Neural cell (in vitro differentiated cells): ENCODE measurements at regions not wholly inside any gene's neighbourhood (a gene's known extent, or its start where the extent isn't known, plus 50 kb on each side); places are given as distances from the start of the nearest gene placed in this dataset.

Source experiments
- H2AFZ ChIP-seq: fragments of 200-600, 300-800 bp; sonication (generic), shearing (Covaris generic); 2 replicates; pipeline ENCODE4 v1.6.0; 2014; ENCODE audit warnings: low read depth, mild to moderate bottlenecking, antibody characterized with exemption, low read length, moderate library complexity
- H3F3A ChIP-seq: fragments of 200-600 bp; shearing (Covaris generic); 2 replicates; pipeline ENCODE4 v1.6.1; 2016; ENCODE audit warnings: mild to moderate bottlenecking, moderate library complexity, mixed read lengths, antibody characterized with exemption, low read length; ENCODE audit not compliant: insufficient read depth, poor library complexity, severe bottlenecking
- H3K27ac ChIP-seq: fragments of 200-600, 300-800 bp; sonication (generic), shearing (Covaris generic); 2 replicates; pipeline ENCODE4 v1.5.1; 2014; ENCODE audit warnings: mild to moderate bottlenecking, low read length, moderate library complexity
- H3K27me3 ChIP-seq: fragments of 300-800, 200-600 bp; sonication (generic), shearing (Covaris generic); 2 replicates; pipeline ENCODE4 v1.6.0; 2014; ENCODE audit warnings: mild to moderate bottlenecking, low read depth, low read length, moderate library complexity; ENCODE audit not compliant: insufficient read depth
- H3K36me3 ChIP-seq: fragments of 300-800, 200-600 bp; sonication (generic), shearing (Covaris generic); 2 replicates; pipeline ENCODE4 v1.5.1; 2014; ENCODE audit warnings: mild to moderate bottlenecking, antibody characterized with exemption, low read length, moderate library complexity; ENCODE audit not compliant: insufficient read depth
- H3K4me2 ChIP-seq: fragments of 300-800, 200-600 bp; sonication (generic), shearing (Covaris generic); 2 replicates; pipeline ENCODE4 v1.6.0; 2014; ENCODE audit warnings: mild to moderate bottlenecking, low read length
- H3K4me3 ChIP-seq: fragments of 300-800, 200-600 bp; sonication (generic), shearing (Covaris generic); 2 replicates; pipeline ENCODE4 v1.5.1; 2014; ENCODE audit warnings: mild to moderate bottlenecking, low read length, moderate library complexity
- H3K79me2 ChIP-seq: fragments of 200-600 bp; shearing (Covaris generic); replicated peaks from 2 replicates; pipeline ENCODE4 v1.6.0; 2014; ENCODE audit warnings: mild to moderate bottlenecking, low read length, moderate library complexity; ENCODE audit not compliant: insufficient read depth
- H3K9ac ChIP-seq: fragments of 300-800, 200-600 bp; sonication (generic), shearing (Covaris generic); 2 replicates; pipeline ENCODE4 v1.6.1; 2016; ENCODE audit warnings: mild to moderate bottlenecking, low read length, mixed read lengths
- H3K9me2 ChIP-seq: fragments of 200-600 bp; shearing (Covaris generic); 2 replicates; pipeline ENCODE4 v1.6.1; 2016; ENCODE audit warnings: mild to moderate bottlenecking, low read length, mixed read lengths; ENCODE audit not compliant: insufficient read depth
- H3K9me3 ChIP-seq: fragments of 200-600, 300-800 bp; sonication (generic), shearing (Covaris generic); 2 replicates; pipeline ENCODE4 v1.6.1; 2016; ENCODE audit warnings: mild to moderate bottlenecking, mixed run types, low read length, moderate library complexity, mixed read lengths
- H4K20me1 ChIP-seq: fragments of 200-600 bp; shearing (Covaris generic); 2 replicates; pipeline ENCODE4 v1.6.1; 2016; ENCODE audit warnings: mild to moderate bottlenecking, mixed run types; ENCODE audit not compliant: insufficient read depth
- CTCF ChIP-seq: fragments of 450-650 bp; IDR thresholded peaks from 2 replicates; pipeline ENCODE4 v1.5.1; 2014; ENCODE audit warnings: antibody characterized with exemption, mild to moderate bottlenecking, moderate library complexity; ENCODE audit not compliant: poor library complexity, severe bottlenecking
- EP300 ChIP-seq: fragments of 450-650 bp; conservative IDR thresholded peaks from 2 replicates; pipeline ENCODE4 v1.6.1; 2014; ENCODE audit warnings: antibody characterized with exemption, mild to moderate bottlenecking, moderate library complexity; ENCODE audit not compliant: poor library complexity, severe bottlenecking
- EZH2 ChIP-seq: fragments of 200-600, 300-800 bp; shearing (Covaris generic), sonication (generic); IDR thresholded peaks from 2 replicates; pipeline ENCODE4 v1.6.1; 2014; ENCODE audit warnings: antibody characterized with exemption, low read length, borderline replicate concordance, mild to moderate bottlenecking; ENCODE audit not compliant: insufficient read depth, poor library complexity, severe bottlenecking
- MXI1 ChIP-seq: fragments of 450-650 bp; conservative IDR thresholded peaks from 2 replicates; pipeline ENCODE4 v1.6.1; 2014; ENCODE audit warnings: antibody characterized with exemption, mild to moderate bottlenecking; ENCODE audit not compliant: poor library complexity, severe bottlenecking
- POLR2AphosphoS5 ChIP-seq: IDR thresholded peaks from 2 replicates; pipeline ENCODE4 v1.6.1; 2012
- RAD21 ChIP-seq: fragments of 450-650 bp; conservative IDR thresholded peaks from 2 replicates; pipeline ENCODE4 v1.6.1; 2014; ENCODE audit warnings: antibody characterized with exemption, mild to moderate bottlenecking, moderate library complexity
- REST ChIP-seq: IDR thresholded peaks from 2 replicates; pipeline ENCODE4 v1.6.1; 2012; ENCODE audit warnings: borderline replicate concordance
- SMC3 ChIP-seq: fragments of 450-650 bp; conservative IDR thresholded peaks from 2 replicates; pipeline ENCODE4 v1.6.1; 2014; ENCODE audit warnings: antibody characterized with exemption, mild to moderate bottlenecking, moderate library complexity; ENCODE audit not compliant: poor library complexity
- TAF1 ChIP-seq: IDR thresholded peaks from 2 replicates; pipeline ENCODE4 v1.6.1; 2012; ENCODE audit warnings: low read depth

GRCh38 chr20:47951521-47951971 lies 166.3 kb upstream of the SULF2 start:
- H3K4me2 ChIP-seq: no peak overlapping the region
- TF ChIP-seq SMC3 (no peak), CTCF (no peak)

GRCh38 chr20:47950913-47951283 lies 165.6 kb upstream of the SULF2 start:
- Histone ChIP-seq H2AFZ (no peak overlapping the region), H3K9ac (no peak overlapping the region), H4K20me1 (no peaks in the 10 kb centered on the region), H3K9me3 (no peaks in the 10 kb centered on the region), H3K4me3 (no peak overlapping the region), H3K4me2 (no peak overlapping the region), H3K9me2 (no peaks in the 10 kb centered on the region), H3K36me3 (no peaks in the 10 kb centered on the region), H3K79me2 (no peaks in the 10 kb centered on the region), H3F3A (no peaks in the 10 kb centered on the region), H3K27ac (no peak overlapping the region), H3K27me3 (no peaks in the 10 kb centered on the region)
- TF ChIP-seq EZH2: no peak
- TF ChIP-seq TAF1: no peak
- TF ChIP-seq POLR2AphosphoS5: no peak
- TF ChIP-seq SMC3: no peak
- no peak for TF ChIP-seq RAD21
- TF ChIP-seq CTCF: no peak
- no peak for TF ChIP-seq REST
- no peak for TF ChIP-seq MXI1
- no peak for TF ChIP-seq EP300

More at GRCh38 chr20:47951521-47951971, 166.3 kb upstream of the SULF2 start:
- no peak overlapping the region for H3K27ac ChIP-seq
- no peaks in the 10 kb centered on the region for H3K9me2 ChIP-seq
- no peaks in the 10 kb centered on the region for H4K20me1 ChIP-seq
- H3K79me2 ChIP-seq: no peaks in the 10 kb centered on the region
- no peaks in the 10 kb centered on the region for H3K9me3 ChIP-seq
- H3K4me3 ChIP-seq: no peak overlapping the region
- no peak overlapping the region for H3K9ac ChIP-seq
- no peaks in the 10 kb centered on the region for H3K36me3 ChIP-seq
- no peaks in the 10 kb centered on the region for H3F3A ChIP-seq
- no peaks in the 10 kb centered on the region for H3K27me3 ChIP-seq
- H2AFZ ChIP-seq: no peak overlapping the region
